ENCODE measurements at regions not wholly inside any gene's neighbourhood (a gene's known extent, or its start where the extent isn't known, plus 50 kb on each side); places are given as distances from the start of the nearest gene placed in this dataset.
"Not testable (repeated sequence)": the region's sequence is repeated elsewhere in the genome, so short reads cannot be mapped to it uniquely, and the experiment has no call there.

GRCh38 chr11:44452827-44453572 is 112.5 kb upstream of the CD82 start:
- DNase-seq (ENCODE audit: low read depth), result no peak

GRCh38 chr11:44453871-44454270 is 111.6 kb upstream of the CD82 start:
- DNase-seq (ENCODE audit: low read depth), result no peak

DNA sequence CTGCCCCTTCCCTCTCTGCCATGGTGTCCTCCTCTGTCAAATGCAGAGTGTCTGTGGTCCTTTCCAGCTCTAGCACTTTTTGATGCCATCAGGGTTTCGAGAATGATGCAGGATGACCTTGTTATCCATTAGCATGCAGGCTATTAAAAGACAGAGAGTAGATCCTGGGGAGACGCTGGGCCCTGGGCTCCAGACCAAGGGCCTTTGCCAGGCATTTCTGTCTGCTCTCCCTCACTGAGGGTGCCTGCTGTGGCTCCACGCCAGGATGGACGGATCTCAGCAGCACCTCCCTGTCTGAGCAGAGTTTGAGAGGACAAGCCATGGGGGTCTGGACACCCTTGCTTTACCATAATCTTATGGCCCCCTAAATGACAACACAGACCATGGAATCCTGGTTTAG is 110.8 kb upstream of the CD82 start:
- no peak for DNase-seq (ENCODE audit: low read depth)

DNA sequence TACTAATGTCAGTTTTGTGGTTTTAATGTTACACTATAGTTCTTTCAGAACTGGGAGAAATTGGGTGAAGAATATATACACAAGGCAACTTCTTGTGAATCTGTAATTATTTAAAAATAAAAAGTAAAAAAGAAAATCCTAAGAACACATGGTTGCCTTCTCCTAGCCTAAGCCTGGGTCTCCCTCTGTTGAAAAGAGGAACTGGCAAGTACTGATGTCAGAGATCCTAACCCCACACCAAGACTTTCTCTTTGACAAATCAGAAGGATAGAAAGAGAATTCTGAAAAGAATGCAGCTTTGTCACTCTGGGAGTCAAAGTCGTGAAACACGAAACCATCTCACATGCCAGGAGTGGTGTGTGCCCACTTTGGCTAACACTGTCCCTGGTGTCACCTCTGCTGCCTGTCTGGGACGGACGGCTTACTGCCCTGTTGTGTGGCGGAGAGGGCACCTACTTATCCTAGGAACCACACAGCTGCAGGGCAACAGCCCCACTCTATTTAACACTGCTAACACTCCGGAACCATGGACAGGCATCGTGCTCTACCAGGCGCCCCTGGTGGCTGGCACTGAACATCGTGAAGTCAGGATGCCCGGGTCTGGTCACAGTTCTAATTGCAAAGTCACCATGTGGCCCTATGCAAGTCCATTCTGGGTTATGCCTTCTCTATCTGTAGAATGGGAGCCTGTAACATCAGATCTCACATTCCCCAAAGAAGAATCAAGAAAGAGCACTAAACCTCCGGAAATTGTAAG is 108.7 kb upstream of the CD82 start:
- no peak for DNase-seq (ENCODE audit: low read depth)

DNA sequence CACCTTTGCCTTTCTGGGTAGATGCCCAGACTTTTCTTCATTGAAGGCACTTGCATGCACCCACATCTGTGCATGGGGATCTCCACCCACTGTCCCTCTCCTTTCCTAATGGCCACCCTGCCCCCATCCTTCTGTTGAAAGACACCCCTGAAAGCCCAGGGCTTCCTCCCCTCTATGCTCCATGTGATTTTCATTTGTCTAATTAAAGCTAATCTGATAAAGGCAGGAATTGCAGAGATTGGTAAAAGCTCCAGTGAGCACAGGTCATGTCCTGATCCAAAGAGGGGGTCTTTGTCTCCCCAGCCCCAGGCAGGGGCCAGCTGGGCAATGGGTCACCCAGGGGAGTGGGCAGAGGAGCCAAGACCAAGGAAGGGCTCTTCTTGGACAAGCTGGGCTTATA is 107.6 kb upstream of the CD82 start:
- no peak for DNase-seq (ENCODE audit: low read depth)

DNA sequence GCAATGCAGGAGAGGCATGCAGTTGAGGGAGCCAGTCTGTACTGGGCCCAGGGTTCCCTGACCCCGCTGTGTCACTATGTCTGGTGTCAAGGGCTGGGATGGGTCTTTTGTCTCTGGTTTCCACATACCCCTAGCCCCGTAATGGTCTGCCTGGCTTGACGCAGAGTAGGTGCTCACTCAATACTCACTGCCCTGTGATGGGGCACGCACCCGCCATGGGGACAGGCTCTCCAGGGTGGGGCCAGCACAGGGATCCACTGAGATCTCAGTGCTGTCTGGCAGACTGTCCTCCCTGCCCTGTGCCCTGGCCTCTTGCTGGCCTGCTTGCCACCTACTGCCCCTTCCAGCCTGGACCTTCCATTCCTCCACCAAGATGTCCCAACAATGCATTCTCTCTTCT is 101.7 kb upstream of the CD82 start:
- DNase-seq (ENCODE audit: low read depth), result no peak

DNA sequence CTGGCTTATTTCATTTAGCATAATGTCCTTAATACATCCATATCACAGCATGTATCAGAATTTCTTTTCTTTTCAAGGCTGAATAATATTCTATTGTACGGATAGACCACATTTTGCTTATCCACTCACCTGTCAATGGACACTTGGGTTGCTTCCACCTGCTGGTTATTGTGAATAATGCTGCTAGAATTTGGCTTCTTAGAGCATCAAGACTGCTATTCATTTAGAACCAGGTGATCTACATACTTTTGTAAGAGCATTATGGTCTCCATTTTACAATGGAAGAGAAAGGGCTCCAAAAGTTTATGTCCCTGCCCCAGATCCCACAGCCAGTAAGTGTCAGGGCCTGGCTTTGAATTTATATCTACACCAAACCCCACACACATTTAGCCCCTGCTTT is 100.7 kb upstream of the CD82 start:
- DNase-seq (ENCODE audit: low read depth), result no peak

GRCh38 chr11:44466531-44467205 is 98.8 kb upstream of the CD82 start:
- DNase-seq (ENCODE audit: low read depth), result no peak

DNA sequence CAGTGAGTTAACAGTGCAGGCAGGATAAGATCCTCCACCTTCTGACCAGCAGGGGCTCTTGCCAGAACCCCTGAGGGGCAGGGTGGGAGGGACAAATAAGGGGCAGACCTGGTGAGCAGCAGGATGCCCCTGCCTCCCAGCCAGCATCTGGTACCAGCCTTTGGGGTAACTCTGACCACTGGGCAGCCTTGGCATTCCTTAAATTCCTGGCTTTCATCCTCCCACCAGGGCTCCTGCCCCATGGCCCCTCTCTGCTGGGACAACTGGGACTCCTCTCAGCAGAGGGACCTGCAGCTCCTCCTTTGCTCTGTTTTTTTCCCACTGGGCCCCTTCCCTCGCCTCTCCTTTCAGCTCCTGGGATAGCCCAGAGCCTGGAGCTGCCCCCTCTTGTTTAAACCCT is 98.0 kb upstream of the CD82 start:
- no peak for DNase-seq (ENCODE audit: low read depth)

GRCh38 chr11:44467931-44468330 is 97.5 kb upstream of the CD82 start:
- DNase-seq (ENCODE audit: low read depth), result no peak

- no peak for DNase-seq (ENCODE audit: low read depth)
Observed at GRCh38 chr11:44468345-44468988, 97.0 kb upstream of the CD82 start.

DNA sequence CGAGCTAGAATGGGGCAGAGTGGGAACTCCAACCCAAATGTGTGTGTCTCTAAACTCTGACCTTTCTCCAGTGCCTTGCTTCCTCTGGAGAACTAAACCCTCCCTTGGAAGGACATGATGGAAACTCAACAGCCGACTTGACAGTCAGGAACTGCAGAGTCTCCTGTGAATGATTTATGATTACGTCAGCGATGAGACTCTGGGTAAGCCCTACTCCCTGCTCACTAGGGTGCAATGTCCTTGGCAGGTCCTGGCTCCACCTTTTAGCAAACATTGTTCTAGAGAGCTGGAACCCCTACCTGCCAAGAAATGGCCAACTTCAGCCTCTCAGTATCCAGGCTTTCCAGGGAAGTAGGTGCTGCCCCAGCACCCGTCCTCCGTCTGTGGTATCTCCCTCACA is 96.1 kb upstream of the CD82 start:
- DNase-seq (ENCODE audit: low read depth), result no peak

DNA sequence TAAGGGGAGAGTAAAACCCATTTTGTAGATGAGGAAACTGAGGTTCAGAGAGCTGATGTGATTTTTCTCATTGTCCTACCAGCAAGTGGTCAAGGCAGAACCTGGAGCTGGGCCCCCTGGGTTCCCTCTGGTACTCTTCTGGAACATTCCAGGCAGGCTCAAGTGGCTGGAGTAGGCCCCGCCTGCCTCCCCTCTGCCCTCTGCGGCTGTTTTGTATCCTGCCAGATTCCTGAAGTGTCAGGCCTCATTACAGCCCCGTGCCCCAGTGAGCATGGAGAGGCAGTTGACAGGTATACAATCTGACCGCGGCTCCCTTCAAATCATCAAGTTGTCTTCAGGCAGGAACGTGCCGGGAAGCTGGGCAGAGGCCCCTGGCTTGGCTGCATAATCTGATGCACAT is 94.6 kb upstream of the CD82 start:
- DNase-seq (ENCODE audit: low read depth), result no peak

DNA sequence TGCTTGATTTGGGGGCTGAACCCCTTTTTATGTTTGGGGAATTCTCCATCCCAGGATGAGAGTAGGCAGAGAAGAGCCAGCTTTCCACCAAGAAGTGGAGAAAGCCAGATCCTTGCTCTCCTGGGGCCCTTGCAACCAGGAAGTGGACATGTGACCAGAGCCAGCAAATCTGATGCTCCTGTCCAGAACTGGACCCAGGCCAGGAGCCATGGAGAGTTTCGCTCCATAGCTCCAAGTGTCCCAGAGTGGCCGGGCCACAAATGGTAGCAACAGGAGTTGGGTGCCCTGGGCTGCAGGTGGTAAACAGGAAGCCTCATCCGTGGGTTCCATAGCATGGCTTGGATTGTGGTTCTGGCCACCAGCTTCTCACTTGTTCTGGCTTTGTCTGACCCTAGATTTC is 93.9 kb upstream of the CD82 start:
- DNase-seq (ENCODE audit: low read depth), result no peak

- no peak for DNase-seq (ENCODE audit: low read depth)
Observed at GRCh38 chr11:44472916-44473315, 92.5 kb upstream of the CD82 start.

GRCh38 chr11:44474702-44475101 is 90.8 kb upstream of the CD82 start:
- DNase-seq (ENCODE audit: low read depth), result no peak

DNA sequence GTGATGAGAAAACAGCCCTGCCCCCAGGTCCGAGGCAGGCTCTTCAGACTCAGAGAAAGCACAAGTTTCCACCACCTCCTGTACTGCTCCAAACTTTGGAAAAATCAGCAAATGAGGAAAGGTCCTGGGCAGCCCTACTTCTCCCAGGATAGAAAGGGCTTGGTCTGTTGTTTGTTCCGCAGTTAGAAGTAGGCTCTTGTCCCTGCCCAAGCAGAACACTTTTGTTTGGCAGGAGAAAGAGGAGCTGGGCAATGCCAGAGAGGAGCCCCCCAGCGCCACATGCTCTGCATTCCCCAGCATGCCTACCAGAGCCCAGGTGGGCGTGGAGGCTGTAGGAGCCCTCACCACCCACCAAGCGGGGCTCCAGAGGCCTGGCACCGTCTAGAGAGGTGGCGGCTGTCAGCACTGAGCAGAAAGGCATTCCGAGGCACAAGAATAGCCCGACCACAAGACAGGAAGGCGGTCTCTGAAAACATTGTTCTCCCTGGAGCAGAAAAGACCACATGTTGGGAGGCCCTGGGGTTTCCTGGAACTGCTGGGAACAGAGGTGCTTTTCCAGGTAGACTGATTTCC is 90.3 kb upstream of the CD82 start:
- DNase-seq (ENCODE audit: low read depth), result no peak

DNA sequence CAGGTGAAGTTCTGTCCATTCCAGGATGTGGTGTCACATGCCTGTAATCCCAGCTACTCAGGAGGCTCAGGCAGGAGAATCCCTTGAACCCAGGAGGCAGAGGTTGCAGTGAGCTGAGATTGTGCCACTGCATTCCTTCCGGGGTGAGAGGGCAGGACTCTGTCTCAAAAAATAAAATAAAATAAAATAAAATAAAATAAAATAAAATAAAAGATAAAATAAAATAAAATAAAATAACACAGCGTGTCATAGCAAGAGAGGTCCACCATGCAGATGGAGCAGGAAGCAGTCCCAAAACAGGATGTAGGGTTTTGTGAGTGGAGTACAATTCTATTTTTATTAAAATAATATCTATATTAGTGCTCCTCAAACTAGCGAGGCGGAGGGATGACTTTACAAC is 83.1 kb upstream of the CD82 start:
- DNase-seq (ENCODE audit: low read depth), result not testable (repeated sequence)

- peak; percentile 12 for DNase-seq (ENCODE audit: low read depth)
Observed at GRCh38 chr11:44483919-44484610, 81.4 kb upstream of the CD82 start.

DNA sequence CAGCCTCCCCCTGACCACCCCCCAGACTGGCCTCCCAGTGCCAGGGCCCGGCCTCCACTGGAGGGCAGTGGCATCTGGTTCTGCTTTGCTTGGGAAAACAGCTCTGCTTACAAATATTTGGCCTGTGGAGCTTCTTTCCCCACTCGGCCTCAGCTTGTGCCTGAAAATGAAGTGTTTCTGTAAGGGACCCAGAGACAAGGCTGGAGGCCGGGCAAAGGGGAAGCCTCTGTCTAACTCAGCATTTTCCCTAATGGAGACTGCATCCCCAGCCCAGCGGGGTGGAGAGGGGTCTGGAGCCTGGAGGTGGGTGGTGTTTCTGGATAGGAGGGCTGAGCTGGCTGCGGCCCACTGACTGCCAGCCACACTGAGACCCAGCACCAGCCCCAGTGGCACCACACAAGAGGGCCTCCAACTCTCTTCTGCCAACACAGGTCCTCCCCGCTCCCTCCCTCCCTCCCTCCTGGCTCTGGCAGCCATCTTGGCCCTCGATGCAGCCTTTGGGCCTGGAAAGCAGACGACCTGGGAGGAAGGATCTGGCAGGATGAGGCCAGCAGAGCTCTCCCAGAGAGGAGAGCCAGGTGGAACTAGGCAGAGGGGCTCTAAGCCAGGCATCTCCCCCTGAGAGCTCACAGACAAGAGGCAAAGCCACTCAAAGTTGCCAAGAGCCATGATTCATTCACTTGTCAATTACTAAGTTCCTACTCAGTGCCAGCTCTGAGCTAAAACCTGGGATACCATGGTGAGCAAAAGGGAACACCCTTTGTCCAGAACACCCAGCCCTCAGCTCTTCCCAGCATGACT is 77.1 kb upstream of the CD82 start:
- DNase-seq (ENCODE audit: low read depth), result no peak

DNA sequence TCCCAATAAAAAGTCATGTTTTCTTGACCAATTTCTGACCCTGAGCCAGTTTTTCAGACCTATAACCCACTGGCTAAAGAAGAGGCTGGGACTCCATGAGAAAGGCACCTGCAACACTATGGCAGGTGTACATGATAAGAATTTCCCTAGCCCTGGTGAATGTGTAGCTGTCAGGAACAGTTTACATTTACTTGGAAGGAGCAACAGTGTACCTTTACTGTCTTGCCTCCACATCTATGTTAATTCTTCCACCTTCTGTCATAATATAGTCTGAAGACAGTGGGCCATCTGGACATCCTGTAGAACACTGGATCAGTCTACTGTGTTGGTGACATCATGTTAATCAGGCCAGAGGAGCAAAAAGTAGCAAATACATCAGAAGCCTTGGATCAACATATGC is 72.1 kb upstream of the CD82 start:
- no peak for DNase-seq (ENCODE audit: low read depth)

Measured in fibroblast of gingiva (primary cell).